Epidermal melanocyte (primary cell): ENCODE measurements at regions not wholly inside any gene's neighbourhood (a gene's known extent, or its start where the extent isn't known, plus 50 kb on each side); places are given as distances from the start of the nearest gene placed in this dataset.
"Not testable (repeated sequence)": the region's sequence is repeated elsewhere in the genome, so short reads cannot be mapped to it uniquely, and the experiment has no call there.

Source experiments
- DNase-seq: peaks from one replicate; pipeline ENCODE4 v3.0.0; 2011; ENCODE audit warnings: low spot score; ENCODE audit not compliant: insufficient read length

DNA sequence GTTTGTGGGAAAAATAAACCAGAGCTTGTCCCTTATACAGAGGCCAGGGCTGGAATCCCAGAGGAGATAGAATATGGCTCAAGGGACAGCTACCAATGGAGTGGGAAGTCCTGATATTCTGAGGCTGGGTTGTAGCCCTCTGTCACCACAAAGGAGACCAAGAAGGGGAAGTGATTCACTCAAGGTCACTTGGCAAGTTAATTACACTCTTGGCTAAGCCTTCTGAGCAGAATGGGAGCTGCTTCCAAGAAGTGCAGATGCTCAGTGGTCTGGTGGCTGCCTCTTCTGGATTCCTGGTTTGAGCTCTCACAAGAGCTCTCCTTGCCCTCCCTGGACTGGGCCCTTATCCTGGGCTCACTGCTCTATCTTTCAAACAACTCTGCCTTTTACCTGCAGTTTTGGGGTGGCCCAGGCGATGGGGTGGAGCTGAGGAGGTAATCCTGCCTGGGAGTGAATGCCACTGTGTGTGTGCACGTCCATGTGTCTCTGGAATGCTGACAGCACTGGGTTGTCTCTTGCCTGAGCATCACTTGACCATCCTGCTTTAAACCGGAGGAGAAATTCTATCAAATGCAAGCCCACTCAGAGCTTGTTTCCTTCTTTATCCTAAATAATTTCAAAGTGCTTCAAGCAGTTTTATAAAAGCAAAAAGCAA lies 168.2 kb downstream of the KCNS3 start:
- DNase-seq = no peak

DNA sequence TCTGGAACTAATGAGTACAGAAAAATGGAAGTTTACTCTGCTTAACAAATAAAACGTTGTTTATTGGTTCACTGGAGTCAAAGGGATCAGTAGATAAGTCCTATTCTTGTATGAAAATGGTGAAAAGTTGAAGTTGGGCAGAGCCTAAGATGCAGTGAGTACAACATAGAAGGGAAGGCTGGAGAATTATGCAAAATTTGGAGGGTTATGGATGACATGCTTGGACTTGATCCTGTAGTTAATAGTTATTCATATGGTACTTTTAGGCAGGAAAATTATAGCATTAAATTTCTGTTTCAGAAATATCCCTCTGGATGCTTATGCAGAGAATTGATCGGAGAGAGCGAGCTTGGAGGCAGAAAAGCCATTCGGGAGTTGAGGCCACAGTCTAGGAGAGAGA lies 167.6 kb downstream of the KCNS3 start:
- DNase-seq = no peak

DNA sequence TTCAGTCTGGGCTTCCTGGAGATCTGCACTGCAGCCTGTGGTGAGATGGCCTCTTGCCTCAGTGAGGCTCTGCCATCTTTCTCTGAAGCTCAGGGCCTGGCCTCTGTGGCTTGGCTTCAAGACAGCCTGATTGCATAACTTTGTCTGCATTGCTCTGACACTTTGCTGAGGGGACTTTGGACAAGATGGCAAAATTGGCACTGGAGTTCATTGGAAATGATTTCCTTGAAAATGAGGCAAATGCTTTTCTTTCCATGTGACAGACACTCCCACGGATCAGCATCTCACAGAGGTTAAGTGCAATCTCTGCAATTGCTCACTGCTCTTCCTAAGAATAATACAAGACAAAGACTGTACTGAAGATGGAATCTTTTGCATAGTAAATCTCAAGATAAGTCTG lies 166.8 kb downstream of the KCNS3 start:
- DNase-seq = peak; percentile 21

DNA sequence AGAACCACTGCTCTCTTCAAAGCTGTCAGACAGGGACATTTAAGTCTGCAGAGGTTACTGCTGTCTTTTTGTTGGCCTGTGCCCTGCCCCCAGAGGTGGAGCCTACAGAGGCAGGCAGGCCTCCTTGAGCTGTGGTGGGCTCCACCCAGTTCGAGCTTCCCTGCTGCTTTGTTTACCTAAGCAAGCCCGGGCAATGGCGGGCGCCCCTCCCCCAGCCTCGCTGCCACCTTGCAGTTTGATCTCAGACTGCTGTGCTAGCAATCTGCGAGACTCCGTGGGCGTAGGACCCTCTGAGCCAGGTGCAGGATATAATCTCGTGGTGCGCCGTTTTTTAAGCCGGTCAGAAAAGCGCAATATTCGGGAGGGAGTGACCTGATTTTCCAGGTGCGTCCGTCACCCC lies 138.9 kb downstream of the KCNS3 start:
- DNase-seq = not testable (repeated sequence)

DNA sequence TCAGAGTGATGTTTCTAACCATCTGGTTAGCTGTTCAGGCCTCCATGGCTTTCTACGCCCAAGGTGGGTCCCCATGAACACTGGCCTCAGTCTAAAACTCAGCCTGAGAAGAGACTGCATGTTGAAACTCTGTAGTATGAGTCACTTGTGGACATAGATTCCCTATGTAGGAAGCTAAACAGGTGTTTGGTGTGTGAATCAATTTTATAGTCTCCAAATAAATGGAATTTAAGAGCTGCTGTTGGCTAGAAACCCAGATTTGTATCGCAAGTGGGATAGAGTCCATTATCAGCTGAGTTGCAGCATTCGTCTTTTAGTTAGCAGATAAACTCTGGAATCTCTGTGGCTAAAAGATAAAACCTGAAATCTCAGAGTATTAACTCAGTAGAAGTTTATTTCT lies 131.4 kb downstream of the KCNS3 start:
- no peak for DNase-seq

DNA sequence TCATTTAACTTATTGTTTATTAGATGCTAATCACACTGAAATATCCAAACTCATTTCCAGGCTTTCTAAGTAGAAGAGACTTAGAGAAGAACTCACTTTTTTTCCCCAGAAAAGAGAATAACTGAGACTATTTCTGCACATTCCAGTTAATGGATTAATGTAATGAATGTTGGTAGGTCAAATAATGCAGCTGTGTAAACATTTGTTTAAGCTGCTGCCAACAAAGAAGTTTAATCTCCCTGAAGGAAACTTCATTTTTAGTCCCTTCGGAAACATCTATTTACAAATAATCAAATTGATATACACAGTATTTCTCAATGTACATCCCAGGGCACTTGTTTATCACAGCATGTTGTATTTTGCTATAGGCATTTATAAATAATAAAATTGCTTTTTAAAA lies 126.9 kb downstream of the KCNS3 start:
- DNase-seq = no peak

DNA sequence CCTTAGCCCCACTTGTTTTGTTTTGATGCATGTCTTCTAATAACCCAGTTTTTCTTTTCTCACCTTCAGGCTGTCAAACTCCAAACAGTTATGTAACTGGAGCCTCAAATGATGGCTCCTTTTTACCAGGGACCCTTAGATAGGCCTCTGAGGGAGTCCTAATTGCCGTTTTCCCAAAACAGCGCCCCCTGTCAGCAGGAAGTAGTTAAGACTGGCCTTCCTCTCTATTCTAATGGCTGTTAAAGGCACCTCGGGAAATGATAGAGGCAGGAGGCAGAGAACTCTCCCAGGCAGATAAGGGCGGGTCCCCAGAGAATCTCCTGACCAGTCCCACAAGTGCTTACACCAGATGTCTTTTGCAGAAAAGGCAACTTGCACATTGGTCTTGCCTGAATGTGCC lies 123.2 kb downstream of the KCNS3 start:
- DNase-seq = no peak

DNA sequence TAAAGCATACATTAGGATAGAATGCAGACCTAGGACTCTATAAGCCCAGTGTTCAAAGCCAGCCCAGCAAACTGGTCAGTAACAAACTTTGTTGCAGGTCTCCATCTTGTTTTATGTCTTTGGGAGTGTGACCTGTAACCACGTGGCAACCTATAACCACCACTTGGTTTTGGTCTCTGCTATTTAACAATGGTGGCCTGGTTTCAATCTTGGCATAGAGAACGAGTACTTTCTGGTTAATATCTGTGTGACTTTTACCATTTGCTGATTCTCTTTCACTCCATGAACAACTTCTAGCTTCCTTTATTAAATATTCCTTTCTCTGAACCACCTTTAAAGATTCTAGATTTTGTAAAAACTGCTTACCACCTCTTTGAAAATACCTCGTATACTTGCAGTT lies 118.5 kb downstream of the KCNS3 start:
- DNase-seq = no peak

DNA sequence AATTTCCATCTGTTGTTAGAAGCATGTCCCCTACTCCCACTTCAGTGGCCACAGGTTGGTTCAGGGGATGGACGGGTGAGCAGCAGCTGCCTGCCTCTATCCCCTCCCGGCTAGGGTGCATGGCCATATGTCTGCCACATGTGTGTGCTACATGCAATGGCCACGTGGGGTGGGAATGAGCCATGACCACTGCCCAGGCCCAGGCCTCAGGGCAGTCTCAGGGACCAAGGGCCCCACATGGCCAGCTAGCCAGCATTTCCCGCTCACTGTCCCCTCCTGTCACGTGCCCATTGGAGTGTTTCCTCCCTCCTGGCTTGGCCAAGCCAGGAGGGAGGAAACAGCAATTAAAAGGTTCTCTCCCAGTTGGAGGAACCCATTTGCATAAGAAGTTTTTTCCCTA lies 117.1 kb downstream of the KCNS3 start:
- DNase-seq = no peak
